Small intestine (tissue), 7 donors: ENCODE measurements at regions not wholly inside any gene's neighbourhood (a gene's known extent, or its start where the extent isn't known, plus 50 kb on each side); places are given as distances from the start of the nearest gene placed in this dataset.

Experiments
- DNase-seq, 2 donors: peaks; one replicate each; pipeline versions ENCODE4 v3.0.0 to v3.0.0-alpha.2; 2013
- FAIRE-seq: peaks from 2 replicates; lab custom pipeline; 2012; peaks lifted over from hg19 to GRCh38; lab: Jason Lieb, UNC
- H3K27ac ChIP-seq, 3 donors: one replicate each; pipeline ENCODE4 v1.5.1; 2013; ENCODE audit warnings: low read length in 2 of 3, mild to moderate bottlenecking in 2 of 3, control low read depth in 1 of 3, inconsistent platforms in 1 of 3, low read depth in 1 of 3, moderate library complexity in 1 of 3
- H3K27me3 ChIP-seq, 3 donors: one replicate each; pipeline ENCODE4 v1.6.1; 2013; ENCODE audit warnings: low read length in 3 of 3, inconsistent platforms in 1 of 3; ENCODE audit not compliant: control insufficient read depth in 3 of 3, insufficient read depth in 3 of 3
- H3K36me3 ChIP-seq, 3 donors: one replicate each; pipeline ENCODE4 v1.6.1; 2013; ENCODE audit warnings: low read length in 3 of 3, inconsistent platforms in 1 of 3, low read depth in 1 of 3, mild to moderate bottlenecking in 1 of 3, moderate library complexity in 1 of 3; ENCODE audit not compliant: control insufficient read depth in 3 of 3, insufficient read depth in 2 of 3
- H3K4me1 ChIP-seq, 3 donors: one replicate each; pipeline ENCODE4 v1.6.1; 2013; ENCODE audit warnings: low read length in 2 of 3, inconsistent platforms in 1 of 3, low read depth in 1 of 3, mild to moderate bottlenecking in 1 of 3, moderate library complexity in 1 of 3; ENCODE audit not compliant: control insufficient read depth in 3 of 3, insufficient read depth in 2 of 3
- H3K4me3 ChIP-seq, 3 donors: one replicate each; pipeline ENCODE4 v1.5.1; 2013; ENCODE audit warnings: low read length in 3 of 3, control low read depth in 1 of 3, inconsistent platforms in 1 of 3, low read depth in 1 of 3, mild to moderate bottlenecking in 1 of 3, moderate library complexity in 1 of 3
- H3K9me3 ChIP-seq, 2 donors: one replicate each; pipeline ENCODE4 v1.6.1; 2013; ENCODE audit warnings: low read depth in 1 of 2, low read length in 1 of 2; ENCODE audit not compliant: control insufficient read depth in 2 of 2, insufficient read depth in 1 of 2
- WGBS, 3 donors: extraction: QIAGEN DNeasy Blood & Tissue Kit; methylation state at CpG; one replicate each; pipeline ENCODE4 v1.1.7; 2013; 5-methylcytosine and 5-hydroxymethylcytosine counted together
- donor health status: healthy with polysubstance abuse.
- donor health status: control.
- donor health status: control.
- donor health status: Bipolar disorder and iron deficiency.
- donor health status: healthy.

DNA sequence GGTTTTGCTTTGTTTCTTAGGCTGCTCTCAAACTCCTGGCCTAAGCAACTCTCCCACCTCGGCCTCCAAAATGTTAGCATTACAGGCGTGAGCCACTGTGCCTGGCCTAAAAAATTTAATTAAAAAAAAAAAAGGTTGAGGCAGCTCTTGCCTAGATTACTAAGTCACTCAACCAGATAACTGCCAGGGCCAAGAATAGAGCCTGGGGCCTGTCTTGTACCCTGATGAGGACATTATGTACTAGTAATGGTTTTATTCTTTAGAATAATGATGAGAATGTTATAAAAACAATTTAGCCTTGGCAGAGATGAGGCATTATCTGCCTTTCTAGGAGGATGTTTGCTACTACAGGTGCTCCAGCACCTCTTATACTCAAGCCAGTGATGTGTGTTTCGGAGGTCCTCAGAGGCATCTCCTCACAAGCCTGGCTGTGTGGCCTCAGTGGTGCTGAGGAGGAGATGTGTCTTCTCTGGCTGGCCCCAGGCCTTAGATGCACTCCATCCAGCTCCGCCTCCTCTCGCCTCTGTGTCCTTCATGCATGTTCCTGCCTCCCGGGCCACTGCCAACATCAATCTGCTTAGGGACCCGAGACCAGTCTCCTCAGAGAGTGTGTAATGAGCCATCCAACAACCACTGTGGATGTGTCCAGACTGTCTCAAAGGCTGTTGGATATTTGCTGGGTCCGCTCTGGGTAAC is 337.7 kb upstream of the GATB start:
- 93 to 96% (median 95%) methylated on average over 8 of the region's 8 CpGs for WGBS, 3 donors
- peak overlapping the region in 1 of 3 donors; percentile 85 for H3K27ac ChIP-seq
- H3K27me3 ChIP-seq, result no peaks in the 10 kb centered on the region
- H3K36me3 ChIP-seq, result no peaks in the 10 kb centered on the region
- no peak overlapping the region for H3K4me3 ChIP-seq
- H3K9me3 ChIP-seq, result no peaks in the 10 kb centered on the region
- peaks cover 0 to 10% (median 8%) of the 10 kb centered on the region in 3 donors for H3K4me1 ChIP-seq
- DNase-seq (no peak), FAIRE-seq (no peak)

- H3K27ac ChIP-seq, result no peak overlapping the region
- 96 to 99% (median 97%) methylated on average over 3 of the region's 3 CpGs for WGBS, 3 donors
Measured at GRCh38 chr4:152097371-152097770, 336.6 kb upstream of the GATB start.

DNA sequence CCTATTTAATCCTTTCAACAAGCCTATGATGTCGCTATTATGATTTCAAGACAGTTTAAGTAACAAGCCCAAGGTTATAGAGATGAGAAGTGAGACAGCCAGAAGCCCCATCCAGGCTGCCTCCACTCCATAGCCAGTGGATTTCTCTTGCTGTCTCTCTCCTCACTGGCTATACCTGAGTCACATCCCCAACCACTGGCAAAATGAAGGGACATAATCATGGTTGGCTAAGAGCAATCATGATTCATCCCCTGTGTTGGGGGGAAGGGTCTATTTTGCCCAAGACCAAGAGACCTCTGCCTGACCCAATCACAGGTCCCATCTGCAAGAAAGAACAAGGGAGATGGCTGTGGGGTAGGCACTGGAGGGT is 334.9 kb upstream of the GATB start:
- FAIRE-seq (no peak), DNase-seq (no peak)
- no peaks in the 10 kb centered on the region for H3K27me3 ChIP-seq
- H3K27ac ChIP-seq, result no peak overlapping the region
- 84 to 95% (median 87%) methylated on average over 1 of the region's 1 CpG for WGBS, 3 donors
- no peaks in the 10 kb centered on the region for H3K9me3 ChIP-seq
- no peaks in the 10 kb centered on the region for H3K4me1 ChIP-seq
- H3K4me3 ChIP-seq, result no peak overlapping the region
- no peaks in the 10 kb centered on the region for H3K36me3 ChIP-seq

More at GRCh38 chr4:152097371-152097770, 336.6 kb upstream of the GATB start:
- no peaks in the 10 kb centered on the region for H3K9me3 ChIP-seq
- H3K36me3 ChIP-seq, result no peaks in the 10 kb centered on the region
- no peak overlapping the region for H3K4me3 ChIP-seq
- FAIRE-seq, result no peak
- DNase-seq, result no peak
- peaks cover 0 to 2% (median 0%) of the 10 kb centered on the region in 3 donors for H3K4me1 ChIP-seq
- no peaks in the 10 kb centered on the region for H3K27me3 ChIP-seq

GRCh38 chr4:152094970-152095700 is 334.3 kb upstream of the GATB start:
- no peaks in the 10 kb centered on the region for H3K4me1 ChIP-seq
- H3K9me3 ChIP-seq, result no peaks in the 10 kb centered on the region
- H3K27me3 ChIP-seq, result no peaks in the 10 kb centered on the region
- H3K36me3 ChIP-seq, result no peaks in the 10 kb centered on the region
- H3K4me3 ChIP-seq, result no peak overlapping the region
- no peak for FAIRE-seq
- WGBS, 3 donors, result 39 to 65% (median 48%) methylated on average over 8 of the region's 8 CpGs
- peak; percentile 12 to 31 for DNase-seq
- H3K27ac ChIP-seq, result peak overlapping the region in 1 of 3 donors; percentile 47

DNA sequence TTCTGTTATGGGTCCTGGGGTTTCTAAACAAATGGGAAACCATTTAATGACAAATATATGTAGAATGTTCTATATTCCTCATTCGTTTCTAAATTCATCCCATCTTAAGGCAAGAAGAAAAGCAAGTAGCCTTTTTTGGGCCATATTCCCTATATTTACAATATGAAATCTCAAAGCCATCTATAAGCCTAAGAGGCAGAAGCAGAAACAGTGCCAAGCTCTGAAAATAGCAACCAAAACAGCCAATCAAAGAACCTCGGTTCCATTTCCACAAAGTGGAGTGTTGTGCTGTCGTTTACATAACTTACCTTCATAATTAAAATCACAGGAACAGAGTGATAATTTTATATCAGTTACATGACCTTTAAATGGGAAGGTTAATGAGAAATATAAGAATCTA is 330.6 kb upstream of the GATB start:
- H3K36me3 ChIP-seq, result no peaks in the 10 kb centered on the region
- no peaks in the 10 kb centered on the region for H3K9me3 ChIP-seq
- H3K27me3 ChIP-seq, result no peaks in the 10 kb centered on the region
- 78 to 85% (median 80%) methylated on average over 3 of the region's 3 CpGs for WGBS, 3 donors
- DNase-seq (no peak), FAIRE-seq (no peak)
- no peak overlapping the region for H3K4me3 ChIP-seq
- H3K27ac ChIP-seq, result no peak overlapping the region
- peaks cover 0 to 9% (median 0%) of the 10 kb centered on the region in 3 donors for H3K4me1 ChIP-seq

DNA sequence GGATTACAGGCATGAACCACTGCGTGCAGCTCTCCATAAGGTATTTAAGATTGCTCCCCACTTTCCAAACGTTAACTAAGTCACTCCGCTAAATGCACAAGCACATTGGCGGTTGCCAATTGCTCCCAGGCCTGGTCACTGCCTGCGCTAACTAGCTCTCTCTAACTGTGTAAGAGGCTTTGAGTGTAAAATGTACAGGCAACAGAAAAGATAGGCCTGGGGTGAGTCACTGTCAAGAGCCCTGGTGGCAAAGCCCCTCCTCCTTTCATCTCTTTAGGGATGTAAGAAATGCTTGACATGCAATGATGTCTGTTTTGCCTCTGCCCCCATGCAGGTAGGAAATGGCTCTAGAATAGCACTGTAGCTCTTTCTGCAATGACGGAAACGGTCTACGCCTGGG is 329.7 kb upstream of the GATB start:
- no peaks in the 10 kb centered on the region for H3K36me3 ChIP-seq
- 88 to 93% (median 90%) methylated on average over 8 of the region's 8 CpGs for WGBS, 3 donors
- no peaks in the 10 kb centered on the region for H3K27me3 ChIP-seq
- DNase-seq (no peak), FAIRE-seq (no peak)
- no peaks in the 10 kb centered on the region for H3K9me3 ChIP-seq
- no peak overlapping the region for H3K4me3 ChIP-seq
- H3K4me1 ChIP-seq, result peaks cover 0 to 9% (median 0%) of the 10 kb centered on the region in 3 donors
- H3K27ac ChIP-seq, result no peak overlapping the region

- no peak overlapping the region for H3K27ac ChIP-seq
- WGBS, 3 donors, result 52 to 66% (median 59%) methylated on average over 2 of the region's 2 CpGs
- H3K4me3 ChIP-seq, result no peak overlapping the region
- DNase-seq (no peak), FAIRE-seq (no peak)
- no peaks in the 10 kb centered on the region for H3K36me3 ChIP-seq
- H3K4me1 ChIP-seq, result peaks cover 0 to 9% (median 0%) of the 10 kb centered on the region in 3 donors
- H3K9me3 ChIP-seq, result no peaks in the 10 kb centered on the region
- H3K27me3 ChIP-seq, result no peaks in the 10 kb centered on the region
Measured at GRCh38 chr4:152089584-152089983, 328.8 kb upstream of the GATB start.

- H3K36me3 ChIP-seq, result no peaks in the 10 kb centered on the region
- H3K27me3 ChIP-seq, result no peaks in the 10 kb centered on the region
- no peak for FAIRE-seq
- peaks cover 0 to 9% (median 0%) of the 10 kb centered on the region in 3 donors for H3K4me1 ChIP-seq
- no peaks in the 10 kb centered on the region for H3K9me3 ChIP-seq
- H3K27ac ChIP-seq, result no peak overlapping the region
- 21 to 57% (median 32%) methylated on average over 6 of the region's 6 CpGs for WGBS, 3 donors
- H3K4me3 ChIP-seq, result no peak overlapping the region
- peak; percentile 48 to 86 for DNase-seq
Measured at GRCh38 chr4:152087335-152087734, 326.5 kb upstream of the GATB start.
